GM12874 (cell line): ENCODE measurements at regions not wholly inside any gene's neighbourhood (a gene's known extent, or its start where the extent isn't known, plus 50 kb on each side); places are given as distances from the start of the nearest gene placed in this dataset.

Source experiments
- TF ChIP-seq, protein P1 (sequence below): IDR thresholded peaks from 2 replicates; pipeline ENCODE4 v1.5.1; 2011; ENCODE audit warnings: low read depth, mild to moderate bottlenecking, control low read depth, low read length, moderate library complexity; ENCODE audit not compliant: insufficient read depth

DNA sequence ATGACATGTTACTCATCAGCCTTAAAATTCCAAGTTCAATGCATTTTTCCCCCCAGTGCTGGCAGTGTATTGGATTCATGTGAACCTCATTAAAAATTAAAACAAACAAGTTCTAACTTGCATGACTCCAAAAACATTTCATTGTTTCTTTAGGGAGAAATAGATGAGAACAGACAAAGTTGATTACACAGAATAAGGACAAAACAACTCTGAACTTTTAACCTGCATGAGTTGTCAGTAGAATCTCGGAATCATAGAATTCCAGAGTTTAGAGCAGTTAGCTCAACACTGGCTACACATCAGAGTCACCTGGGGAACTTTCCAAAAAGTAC lies 127.5 kb downstream of the TMX1 start:
- TF ChIP-seq, protein P1, sequence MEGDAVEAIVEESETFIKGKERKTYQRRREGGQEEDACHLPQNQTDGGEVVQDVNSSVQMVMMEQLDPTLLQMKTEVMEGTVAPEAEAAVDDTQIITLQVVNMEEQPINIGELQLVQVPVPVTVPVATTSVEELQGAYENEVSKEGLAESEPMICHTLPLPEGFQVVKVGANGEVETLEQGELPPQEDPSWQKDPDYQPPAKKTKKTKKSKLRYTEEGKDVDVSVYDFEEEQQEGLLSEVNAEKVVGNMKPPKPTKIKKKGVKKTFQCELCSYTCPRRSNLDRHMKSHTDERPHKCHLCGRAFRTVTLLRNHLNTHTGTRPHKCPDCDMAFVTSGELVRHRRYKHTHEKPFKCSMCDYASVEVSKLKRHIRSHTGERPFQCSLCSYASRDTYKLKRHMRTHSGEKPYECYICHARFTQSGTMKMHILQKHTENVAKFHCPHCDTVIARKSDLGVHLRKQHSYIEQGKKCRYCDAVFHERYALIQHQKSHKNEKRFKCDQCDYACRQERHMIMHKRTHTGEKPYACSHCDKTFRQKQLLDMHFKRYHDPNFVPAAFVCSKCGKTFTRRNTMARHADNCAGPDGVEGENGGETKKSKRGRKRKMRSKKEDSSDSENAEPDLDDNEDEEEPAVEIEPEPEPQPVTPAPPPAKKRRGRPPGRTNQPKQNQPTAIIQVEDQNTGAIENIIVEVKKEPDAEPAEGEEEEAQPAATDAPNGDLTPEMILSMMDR = no peak

DNA sequence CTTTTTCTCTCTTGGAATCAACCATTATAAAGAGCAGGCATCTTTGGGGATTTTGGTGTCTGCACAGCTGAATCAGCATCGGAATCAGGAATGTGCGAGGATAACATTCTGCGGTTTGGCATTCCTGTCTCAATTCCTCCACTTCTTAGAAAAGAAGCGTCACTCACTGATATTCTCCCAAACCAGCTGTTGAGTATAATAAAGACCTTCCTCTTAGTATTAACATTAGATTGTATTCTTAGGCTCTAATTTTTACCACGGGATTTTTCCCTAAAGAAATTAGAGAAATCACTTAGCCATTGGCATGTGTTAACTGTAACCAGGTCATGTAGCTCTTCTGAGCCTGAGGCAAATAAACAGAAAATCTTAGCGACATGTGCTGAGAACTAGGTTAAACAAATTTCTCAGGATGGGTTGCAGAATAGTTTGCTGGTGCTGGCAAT lies 128.7 kb downstream of the TMX1 start:
- TF ChIP-seq, protein P1 = no peak

DNA sequence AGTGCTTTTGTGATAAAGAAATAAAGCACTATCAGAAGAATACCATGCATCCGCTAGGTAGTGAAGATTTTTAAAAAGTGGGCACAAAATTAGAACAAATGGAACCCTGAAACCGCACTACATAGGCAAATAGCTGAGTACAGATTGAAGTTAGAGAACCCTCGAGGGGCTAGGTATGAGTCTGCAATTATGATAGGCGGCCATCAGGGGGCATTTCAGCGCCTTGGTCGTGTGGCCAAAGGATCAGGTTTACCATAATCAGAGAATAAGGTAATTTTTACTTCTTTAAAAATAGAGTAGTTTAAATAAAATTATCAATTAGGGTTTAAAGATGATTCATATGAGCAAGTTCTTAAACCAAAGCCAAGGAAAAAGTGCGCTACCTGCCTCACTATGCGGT lies 129.8 kb downstream of the TMX1 start:
- TF ChIP-seq, protein P1 = peak; percentile 44

DNA sequence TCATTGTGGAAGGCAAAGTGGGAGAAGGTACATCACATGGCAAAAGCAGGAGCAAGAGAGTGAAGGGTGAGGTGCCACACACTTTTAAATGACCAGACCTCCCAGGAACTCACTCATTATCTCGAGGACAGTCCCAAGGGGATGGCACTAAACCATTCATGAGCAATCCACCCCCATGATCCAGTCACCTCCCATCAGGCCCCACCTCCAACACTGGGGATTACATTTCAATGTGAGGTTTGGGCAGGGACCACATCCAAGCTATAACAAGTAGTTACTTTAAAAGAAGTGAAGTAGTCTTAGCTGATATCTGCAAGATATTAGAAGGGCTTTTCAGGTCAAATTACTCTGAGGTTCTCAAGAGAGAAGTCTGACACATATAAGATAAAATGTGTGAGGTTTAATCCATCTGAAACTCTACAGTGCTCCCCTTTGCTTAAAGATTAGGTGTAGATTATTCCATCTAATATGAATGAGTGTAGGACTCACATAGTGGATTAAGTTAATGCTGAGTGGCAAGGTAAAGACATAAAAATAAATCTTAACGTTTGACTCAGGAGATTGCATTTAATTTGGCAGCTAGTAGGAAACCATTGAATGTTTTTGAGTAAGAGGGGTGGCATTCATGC lies 130.8 kb downstream of the TMX1 start:
- TF ChIP-seq, protein P1 = no peak

DNA sequence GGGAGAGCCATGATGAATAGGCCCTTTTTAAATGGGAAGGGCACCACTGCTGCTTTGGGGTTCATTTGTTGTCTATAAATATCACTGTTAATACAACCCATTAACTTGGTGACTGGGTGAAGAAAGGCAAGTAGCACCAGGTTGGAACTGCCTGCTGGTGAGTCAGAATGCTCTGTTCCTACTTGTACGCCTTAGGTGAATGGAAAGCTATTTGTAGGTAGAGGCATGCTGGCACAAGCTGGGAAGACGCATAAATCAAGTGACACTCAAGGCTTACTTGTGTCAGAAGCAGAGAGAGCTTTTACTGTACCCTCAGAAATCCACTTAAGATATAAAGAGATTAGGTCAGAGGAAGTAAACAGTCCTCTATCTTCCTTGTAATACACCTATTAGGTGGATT lies 142.5 kb downstream of the TMX1 start:
- TF ChIP-seq, protein P1 = no peak

DNA sequence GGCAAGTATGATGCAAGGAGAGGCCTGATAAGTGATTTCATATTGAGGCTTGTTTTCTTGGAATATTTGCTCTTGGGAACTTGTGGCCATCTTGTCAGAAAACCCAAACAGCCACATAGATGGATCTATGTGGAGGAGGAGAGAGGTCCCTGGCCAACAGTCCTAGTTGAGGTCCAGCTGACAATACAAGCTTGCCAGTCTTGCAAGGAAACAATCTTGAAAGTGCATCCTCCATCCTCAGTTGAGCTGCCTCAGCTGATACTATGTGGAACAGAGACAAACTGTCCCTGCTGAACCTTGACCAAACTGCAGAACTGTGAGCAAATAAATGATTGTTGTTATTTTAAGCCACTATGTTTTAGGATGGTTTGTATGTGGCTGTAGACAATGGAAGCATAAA lies 146.4 kb downstream of the TMX1 start:
- TF ChIP-seq, protein P1 = no peak

DNA sequence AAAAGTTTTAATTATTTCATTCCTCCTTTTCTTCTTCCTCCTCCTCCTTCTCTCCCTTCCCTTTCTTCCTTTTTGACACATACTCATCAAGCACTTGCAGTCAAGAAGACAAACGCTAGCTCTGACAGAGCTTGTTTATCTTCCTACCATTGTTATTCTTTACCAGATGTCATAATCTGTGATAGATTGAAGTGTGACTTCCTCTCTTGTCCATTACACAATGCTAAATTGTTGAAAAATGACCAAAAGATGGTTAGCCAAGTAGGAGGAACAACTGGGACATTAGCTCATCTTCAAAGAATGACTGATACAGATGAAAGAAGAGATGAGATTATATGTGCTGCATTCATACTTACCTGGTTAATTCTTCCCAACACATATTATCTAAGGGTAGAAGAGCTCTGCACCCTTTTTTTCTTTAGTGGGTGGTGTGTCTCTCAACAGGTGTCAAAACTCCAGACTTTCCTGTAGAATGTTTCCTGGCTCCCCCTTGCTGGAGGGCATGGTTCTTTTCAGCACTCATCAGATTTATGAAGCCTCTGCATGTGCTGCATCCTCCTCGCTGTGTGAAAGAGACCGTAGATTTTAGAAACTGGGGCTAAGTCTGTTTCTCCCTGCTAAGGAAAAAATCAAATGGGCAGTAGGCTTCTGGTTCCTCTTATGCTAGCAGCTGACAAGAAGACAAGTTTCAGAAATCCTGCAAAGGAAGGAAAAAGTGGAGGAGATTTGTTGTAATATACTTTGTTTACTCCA lies 147.1 kb downstream of the TMX1 start:
- TF ChIP-seq, protein P1 = no peak
